GM12801 (cell line): ENCODE measurements at regions not wholly inside any gene's neighbourhood (a gene's known extent, or its start where the extent isn't known, plus 50 kb on each side); places are given as distances from the start of the nearest gene placed in this dataset.

Experiments used
- CTCF ChIP-seq: IDR thresholded peaks from one replicate; pipeline ENCODE4 v1.5.1; 2011; ENCODE audit warnings: control low read depth; ENCODE audit not compliant: insufficient read length; ENCODE audit errors: extremely low read depth

GRCh38 chr9:73081979-73082657, 69.5 kb upstream of the ANXA1 start:
- TF ChIP-seq CTCF, result no peak

- no peak for TF ChIP-seq CTCF
Observed at GRCh38 chr9:73080110-73080694, 71.5 kb upstream of the ANXA1 start.

- no peak for TF ChIP-seq CTCF
Observed at GRCh38 chr9:73079326-73079725, 72.3 kb upstream of the ANXA1 start.

GRCh38 chr9:73077625-73078030, 74.0 kb upstream of the ANXA1 start:
- no peak for TF ChIP-seq CTCF

- TF ChIP-seq CTCF, result no peak
Observed at GRCh38 chr9:73076970-73077369, 74.7 kb upstream of the ANXA1 start.

- TF ChIP-seq CTCF, result no peak
Observed at GRCh38 chr9:73074176-73074708, 77.4 kb upstream of the ANXA1 start.

- no peak for TF ChIP-seq CTCF
Observed at GRCh38 chr9:73073337-73074175, 78.1 kb upstream of the ANXA1 start.
